SK-N-MC (cell line): ENCODE measurements at regions not wholly inside any gene's neighbourhood (a gene's known extent, or its start where the extent isn't known, plus 50 kb on each side); places are given as distances from the start of the nearest gene placed in this dataset.

ENCODE experiments used
- EZH2 ChIP-seq: fragments of 200-600 bp; sonication (generic); IDR thresholded peaks from one replicate; pipeline ENCODE4 v1.6.1; 2017; ENCODE audit warnings: antibody characterized with exemption
- POLR2AphosphoS5 ChIP-seq: IDR thresholded peaks from 2 replicates; pipeline ENCODE4 v1.6.1; 2012; ENCODE audit warnings: mild to moderate bottlenecking, low read depth, low read length, borderline replicate concordance

- TF ChIP-seq POLR2AphosphoS5: no peak
- TF ChIP-seq EZH2: no peak
Observed at GRCh38 chr4:123283371-123283895, 113.2 kb upstream of the SPRY1 start.
